HG03095 (cell line): ENCODE measurements at regions not wholly inside any gene's neighbourhood (a gene's known extent, or its start where the extent isn't known, plus 50 kb on each side); places are given as distances from the start of the nearest gene placed in this dataset.
"Not testable (repeated sequence)": the region's sequence is repeated elsewhere in the genome, so short reads cannot be mapped to it uniquely, and the experiment has no call there.

Experiments
- ATAC-seq: cut with Tn5 transposase; IDR thresholded peaks from one replicate; pipeline ENCODE4 v1.9.1; 2021; ENCODE audit warnings: moderate library complexity; ENCODE audit not compliant: unreplicated experiment

GRCh38 chr6:80789912-80790570 lies 683.6 kb downstream of the BCKDHB start:
- no peak for ATAC-seq

GRCh38 chr6:80783271-80783670 lies 676.8 kb downstream of the BCKDHB start:
- not testable (repeated sequence) for ATAC-seq

- no peak for ATAC-seq
Observed at GRCh38 chr6:80771941-80772340, 665.5 kb downstream of the BCKDHB start.

GRCh38 chr6:80769106-80769505 lies 662.6 kb downstream of the BCKDHB start:
- no peak for ATAC-seq

- ATAC-seq = no peak
Observed at GRCh38 chr6:80767808-80768207, 661.3 kb downstream of the BCKDHB start.

GRCh38 chr6:80744213-80744612 lies 637.7 kb downstream of the BCKDHB start:
- no peak for ATAC-seq

- no peak for ATAC-seq
Observed at GRCh38 chr6:80742481-80742880, 636.0 kb downstream of the BCKDHB start.

- ATAC-seq = no peak
Observed at GRCh38 chr6:80733641-80734040, 627.2 kb downstream of the BCKDHB start.

- no peak for ATAC-seq
Observed at GRCh38 chr6:80728830-80729229, 622.4 kb downstream of the BCKDHB start.

GRCh38 chr6:80728101-80728750 lies 621.8 kb downstream of the BCKDHB start:
- no peak for ATAC-seq

- ATAC-seq = no peak
Observed at GRCh38 chr6:80725156-80725930, 618.9 kb downstream of the BCKDHB start.

- no peak for ATAC-seq
Observed at GRCh38 chr6:80720824-80721223, 614.4 kb downstream of the BCKDHB start.

GRCh38 chr6:80714513-80714912 lies 608.0 kb downstream of the BCKDHB start:
- ATAC-seq = no peak

- ATAC-seq = no peak
Observed at GRCh38 chr6:80698459-80698858, 592.0 kb downstream of the BCKDHB start.

GRCh38 chr6:80696268-80696667 lies 589.8 kb downstream of the BCKDHB start:
- no peak for ATAC-seq

- ATAC-seq = no peak
Observed at GRCh38 chr6:80690551-80691131, 584.2 kb downstream of the BCKDHB start.

GRCh38 chr6:80689716-80690395 lies 583.4 kb downstream of the BCKDHB start:
- ATAC-seq = no peak

GRCh38 chr6:80679992-80680391 lies 573.5 kb downstream of the BCKDHB start:
- ATAC-seq = no peak

GRCh38 chr6:80676386-80676785 lies 569.9 kb downstream of the BCKDHB start:
- ATAC-seq = no peak

GRCh38 chr6:80674669-80675068 lies 568.2 kb downstream of the BCKDHB start:
- no peak for ATAC-seq

- no peak for ATAC-seq
Observed at GRCh38 chr6:80673367-80673766, 566.9 kb downstream of the BCKDHB start.
